Heart left ventricle (tissue), 16 donors: ENCODE measurements at regions not wholly inside any gene's neighbourhood (a gene's known extent, or its start where the extent isn't known, plus 50 kb on each side); places are given as distances from the start of the nearest gene placed in this dataset.

ENCODE experiments used
- ATAC-seq, 4 donors: fragments of 200-7000 bp; cut with Tn5 transposase; one replicate each; pipeline ENCODE4 v1.9.1; 2020 to 2022; ENCODE audit warnings: moderate library complexity in 4 of 4, mild to moderate bottlenecking in 3 of 4, moderate number of reproducible peaks in 1 of 4
- DNase-seq, 5 donors: peaks; one replicate each; pipeline ENCODE4 v3.0.0-alpha.2; 2020
- H3K27ac ChIP-seq, 12 donors: fragments of 200-600 bp; sonication (generic) in 4 of 12; one replicate each; pipeline versions ENCODE4 v1.5.0 to v1.8.0; 2016 to 2022; ENCODE audit warnings: mild to moderate bottlenecking in 2 of 12
- H3K27me3 ChIP-seq, 9 donors: fragments of 200-600 bp; sonication (generic) in 2 of 9; one replicate each; pipeline versions ENCODE4 v1.5.1 to v1.8.0; 2016 to 2022; ENCODE audit warnings: mild to moderate bottlenecking in 3 of 9
- H3K36me3 ChIP-seq, 9 donors: fragments of 200-600 bp; sonication (generic) in 2 of 9; one replicate each; pipeline versions ENCODE4 v1.5.0 to v1.8.0; 2018 to 2022; ENCODE audit warnings: mild to moderate bottlenecking in 2 of 9
- H3K4me1 ChIP-seq, 12 donors: fragments of 200-600 bp; sonication (generic) in 4 of 12; one replicate each; pipeline versions ENCODE4 v1.5.0 to v1.8.0; 2016 to 2022; ENCODE audit warnings: mild to moderate bottlenecking in 3 of 12
- H3K4me3 ChIP-seq, 12 donors: fragments of 200-600 bp; sonication (generic) in 4 of 12; one replicate each; pipeline versions ENCODE4 v1.5.0 to v1.8.0; 2017 to 2022; ENCODE audit warnings: mild to moderate bottlenecking in 9 of 12, moderate library complexity in 4 of 12
- H3K9me3 ChIP-seq, 12 donors: fragments of 200-600 bp; sonication (generic) in 4 of 12; one replicate each; pipeline versions ENCODE4 v1.5.0 to v1.8.0; 2016 to 2022; ENCODE audit warnings: mild to moderate bottlenecking in 1 of 12
- CTCF ChIP-seq, 12 donors: fragments of 200-600 bp; sonication (generic) in 4 of 12; IDR thresholded peaks; one replicate each; pipeline versions ENCODE4 v1.5.0 to v1.8.0; 2018 to 2022; ENCODE audit warnings: antibody characterized with exemption in 12 of 12, mild to moderate bottlenecking in 5 of 12
- POLR2A ChIP-seq, 2 donors: fragments of 450-650 bp; IDR thresholded peaks; one replicate each; pipeline ENCODE4 v1.6.1; 2017; ENCODE audit warnings: antibody characterized with exemption in 2 of 2, mild to moderate bottlenecking in 2 of 2, moderate library complexity in 2 of 2
- WGBS, 4 donors: extraction: QIAGEN DNeasy Blood & Tissue Kit in 2 of 4; methylation state at CpG; one replicate each; pipeline versions ENCODE4 v1.1.5 to v1.1.7; 2013 to 2018; 5-methylcytosine and 5-hydroxymethylcytosine counted together
- intact Hi-C, 10 donors: fragments of 100-400 bp; cut with DNase I; formaldehyde crosslinking; loops; one replicate each; pipeline versions ENCODE4 v1.11.1 to v1.14.2; 2022
- donor health status: ischemic (EF 13 %, LVEDD 7.1; RV severe dilation, severe dysfunction).
- donor health status: healthy with polysubstance abuse.
- donor health status: DM: no; HTN: yes; CAD: no.
- donor health status: DM: no; HTN: no; CAD: no.
- donor health status: ischemic (EF 25% LVEDD 6.9; RV normal size, moderate dysfunction).
- donor health status: ischemic (EF 25% LVEDD 5.7; RV mildly dilated, moderate dysfunction).
- donor health status: healthy.
- donor health status: DM: yes; HTN: yes; CAD: no.
- donor health status: ischemic (EF 35%, LVEDD 5.7; RV mildly dilated, moderate dysfunction).
- donor health status: nonischemic (EF 11% LVEDD 7.7; RV severe dilation, severe dysfunction).
- donor health status: DM: yes; HTN: yes; CAD: no.
- donor health status: PGD.
- donor health status: ischemic (EF 29% LVEDD 5.4; RV normal size, mild dysfunction).
- donor health status: nonischemic (EF 23%, LVEDD 6.1; RV moderate dilation, normal function).

GRCh38 chr1:221793439-221794078 is 51.7 kb upstream of the DUSP10 start:
- peaks cover 0 to 5% (median 0%) of the 10 kb centered on the region in 12 donors for H3K9me3 ChIP-seq
- H3K36me3 ChIP-seq = no peaks in the 10 kb centered on the region
- no peak overlapping the region for H3K4me3 ChIP-seq
- DNase-seq = no peak
- H3K27me3 ChIP-seq = no peaks in the 10 kb centered on the region
- TF ChIP-seq POLR2A (IDR thresholded peaks at IDR 0.05) = no peak
- no peak for TF ChIP-seq CTCF (IDR thresholded peaks at IDR 0.05)
- ATAC-seq = no peak
- no peaks in the 10 kb centered on the region for H3K4me1 ChIP-seq
- 60 to 78% (median 75%) methylated on average over 3 of the region's 3 CpGs for WGBS, 4 donors
- intact Hi-C loops = no loop called here
- H3K27ac ChIP-seq = no peak overlapping the region

- Histone ChIP-seq H3K4me1 (no peaks in the 10 kb centered on the region), H3K27ac (no peak overlapping the region), H3K4me3 (no peak overlapping the region), H3K36me3 (no peaks in the 10 kb centered on the region), H3K9me3 (peaks cover 0 to 5% (median 0%) of the 10 kb centered on the region in 12 donors), H3K27me3 (no peaks in the 10 kb centered on the region)
- TF ChIP-seq POLR2A (IDR thresholded peaks at IDR 0.05) = no peak
- TF ChIP-seq CTCF (IDR thresholded peaks at IDR 0.05) = no peak
- DNase-seq = no peak
- intact Hi-C loops = no loop called here
- ATAC-seq = no peak
- WGBS, 4 donors = 82 to 88% (median 85%) methylated on average over 2 of the region's 2 CpGs
These were observed 50.0 kb upstream of the DUSP10 start for GRCh38 chr1:221791846-221792245.
